SIG-M5 treated with dmso at 0.1 percent for 504 hours (cell line): ENCODE measurements at regions not wholly inside any gene's neighbourhood (a gene's known extent, or its start where the extent isn't known, plus 50 kb on each side); places are given as distances from the start of the nearest gene placed in this dataset.
"Not testable (repeated sequence)": the region's sequence is repeated elsewhere in the genome, so short reads cannot be mapped to it uniquely, and the experiment has no call there.

Source experiments
- DNase-seq: peaks from one replicate; lab custom pipeline; 2025; ENCODE audit not compliant: unreplicated experiment; lab: John Stamatoyannopoulos, UW

DNA sequence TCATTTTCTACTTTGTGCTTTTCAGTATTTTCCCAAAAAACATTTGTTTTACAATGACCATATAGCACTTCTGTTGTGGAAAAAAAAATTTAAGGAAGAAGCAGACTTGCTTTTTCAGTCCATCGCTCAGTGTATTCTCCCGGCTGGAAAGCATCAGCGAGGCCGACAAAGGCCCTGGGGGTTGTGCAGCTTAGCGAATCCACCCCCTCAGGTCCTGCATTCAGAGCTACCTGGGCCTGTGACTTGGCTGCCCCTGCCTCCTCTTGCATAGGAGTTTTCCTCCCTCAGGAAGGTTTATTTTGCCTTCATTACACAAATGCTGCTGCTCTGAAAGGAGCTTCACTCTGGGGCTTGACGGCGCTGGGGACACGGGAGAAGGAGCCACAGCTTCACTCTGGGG, 244.4 kb upstream of the MGAT5 start:
- no peak for DNase-seq

DNA sequence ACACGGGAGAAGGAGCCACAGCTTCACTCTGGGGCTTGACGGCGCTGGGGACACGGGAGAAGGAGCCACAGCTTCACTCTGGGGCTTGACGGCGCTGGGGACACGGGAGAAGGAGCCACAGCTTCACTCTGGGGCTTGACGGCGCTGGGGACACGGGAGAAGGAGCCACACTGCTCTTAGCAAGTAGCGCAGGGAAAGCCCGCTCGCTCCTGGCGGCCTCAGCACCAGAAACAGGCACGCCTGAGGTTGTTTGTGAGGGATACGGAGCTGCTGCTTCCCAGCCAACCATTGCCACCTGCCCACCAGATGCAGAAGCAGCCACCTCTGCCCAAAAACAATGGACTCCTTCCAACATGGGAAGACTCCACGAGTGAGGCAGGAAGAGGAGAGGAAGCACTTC, 244.0 kb upstream of the MGAT5 start:
- DNase-seq = not testable (repeated sequence)

DNA sequence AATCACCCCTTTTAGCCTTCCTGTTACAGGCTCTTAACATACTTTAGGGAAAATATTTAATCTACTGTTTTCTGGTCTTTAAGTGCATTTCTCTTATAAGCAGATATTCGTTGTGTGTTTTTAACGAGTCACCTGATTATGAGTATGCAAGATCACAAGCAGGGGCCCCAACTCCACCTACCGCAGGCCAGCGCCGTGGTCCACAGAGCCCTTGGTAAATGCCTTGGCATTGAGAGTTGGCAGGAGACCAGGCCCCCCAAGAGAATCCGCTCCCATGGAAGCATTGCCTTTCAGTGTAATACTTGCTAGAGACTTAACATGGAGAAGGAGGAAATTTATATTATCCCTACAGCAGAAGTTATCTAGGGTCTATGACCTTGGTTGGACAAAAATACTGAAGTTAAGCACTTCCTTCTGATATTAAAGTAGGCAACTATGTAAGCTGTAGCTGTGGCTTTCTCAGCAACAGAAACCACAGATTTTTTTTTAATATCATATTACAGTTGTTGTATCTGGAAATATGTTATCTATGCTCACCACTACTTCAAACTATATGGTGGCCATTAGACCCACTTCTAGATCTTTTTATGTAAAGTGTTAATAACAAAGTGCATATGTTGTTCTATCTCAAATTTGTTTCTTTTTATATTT, 241.8 kb upstream of the MGAT5 start:
- DNase-seq = no peak

DNA sequence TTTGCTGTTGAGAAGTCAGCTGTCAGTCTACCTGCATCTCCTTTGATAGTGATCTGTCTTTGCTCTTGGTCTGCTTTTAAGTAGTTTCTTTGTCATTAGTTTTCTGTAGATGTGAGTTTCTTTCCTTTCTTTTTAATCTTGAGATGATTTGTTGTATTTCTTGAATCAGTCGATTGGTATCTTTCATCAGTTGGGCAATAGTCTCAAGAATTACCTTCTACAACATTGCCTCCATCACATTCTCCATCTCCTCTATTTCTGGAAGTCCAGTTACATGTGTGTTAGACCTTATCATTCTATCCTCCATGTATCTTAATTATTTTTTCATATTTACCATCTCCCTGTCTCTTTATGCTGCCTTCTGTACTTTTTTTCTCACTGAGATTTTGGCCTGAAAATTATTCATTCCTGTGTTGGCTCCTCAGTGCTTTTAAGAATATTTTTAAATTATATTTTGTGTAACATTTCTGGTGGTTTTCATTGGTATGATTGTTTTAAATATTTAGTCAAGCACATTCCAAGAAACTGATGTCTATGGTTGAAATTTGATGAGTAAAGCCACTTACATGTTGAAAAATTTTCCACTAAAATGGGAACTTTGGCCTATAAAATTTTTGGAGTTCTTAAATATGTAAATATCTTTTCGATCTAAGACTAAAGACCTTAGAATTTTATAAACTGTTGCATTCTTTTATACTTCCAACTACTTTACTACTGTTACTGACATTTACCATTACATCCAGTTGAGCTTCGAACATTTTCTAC, 239.5 kb upstream of the MGAT5 start:
- no peak for DNase-seq

DNA sequence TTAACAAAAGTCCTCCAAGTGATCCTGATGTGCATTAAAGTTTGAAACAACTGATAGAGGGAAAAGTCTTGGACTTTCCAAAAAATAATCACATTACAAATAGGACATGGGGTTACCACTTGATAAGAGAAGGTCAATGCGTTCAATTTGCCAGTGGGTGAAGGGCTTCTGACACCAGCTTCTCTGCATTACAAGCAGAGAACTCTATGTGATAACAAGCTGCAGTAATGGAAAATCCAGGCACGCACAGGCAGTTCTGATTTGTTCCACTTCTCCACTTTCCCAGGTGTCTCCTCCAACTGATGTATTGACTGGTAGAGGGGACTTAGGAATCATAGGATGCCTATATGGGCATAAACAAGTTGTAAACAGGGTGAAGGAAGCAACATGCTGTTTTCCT, 234.0 kb upstream of the MGAT5 start:
- DNase-seq = no peak

DNA sequence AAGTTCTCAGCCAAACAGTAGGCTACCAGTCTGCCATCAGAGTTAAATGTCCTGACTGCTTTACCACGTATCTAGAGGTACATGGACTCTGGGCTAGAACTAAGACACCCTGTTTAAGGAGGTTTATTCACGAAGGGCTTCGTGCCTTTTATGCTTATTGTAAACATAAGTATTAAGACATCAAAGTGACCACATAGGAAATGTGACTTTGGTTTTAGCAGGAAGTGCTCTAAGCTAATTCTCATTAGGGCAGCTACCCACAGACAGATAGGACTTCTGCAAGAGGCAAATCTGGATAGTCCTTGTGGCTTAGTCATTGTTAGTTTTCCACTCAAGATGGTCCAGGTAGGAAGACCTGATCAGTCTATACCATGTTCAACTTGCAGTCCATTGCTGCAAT, 233.3 kb upstream of the MGAT5 start:
- no peak for DNase-seq

DNA sequence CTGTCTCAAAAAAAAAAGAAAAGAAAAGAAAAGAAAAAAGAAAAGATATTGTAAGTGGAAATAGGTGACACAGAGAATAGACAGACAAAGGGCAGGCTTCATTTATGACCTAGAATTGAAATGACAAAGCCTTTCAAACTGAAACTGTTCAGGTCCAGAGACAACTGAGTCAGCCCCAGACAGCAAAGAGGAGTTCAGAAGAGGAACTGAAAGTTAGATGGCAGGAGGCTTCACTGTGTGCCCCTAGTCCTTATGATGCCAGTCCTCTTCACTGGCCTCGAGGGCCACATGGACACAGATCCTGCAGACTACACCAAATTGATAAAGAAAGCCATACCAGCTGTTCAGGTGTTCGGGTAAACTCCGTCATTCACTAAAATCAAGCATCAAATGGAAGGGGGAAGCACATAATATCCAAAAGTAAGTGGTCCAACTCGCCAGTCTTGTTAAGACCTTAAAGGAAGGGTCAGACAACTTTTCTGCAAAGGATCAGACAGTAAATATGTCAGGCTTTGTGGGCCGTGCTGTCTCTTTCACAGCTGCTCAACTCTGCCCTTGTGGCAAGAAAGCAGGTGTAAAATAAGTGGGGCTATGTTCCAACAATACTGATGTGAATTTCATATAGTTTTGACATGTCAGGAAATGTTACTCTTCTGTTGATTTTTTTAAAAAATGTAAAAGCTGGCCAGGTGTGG, 231.9 kb upstream of the MGAT5 start:
- no peak for DNase-seq

DNA sequence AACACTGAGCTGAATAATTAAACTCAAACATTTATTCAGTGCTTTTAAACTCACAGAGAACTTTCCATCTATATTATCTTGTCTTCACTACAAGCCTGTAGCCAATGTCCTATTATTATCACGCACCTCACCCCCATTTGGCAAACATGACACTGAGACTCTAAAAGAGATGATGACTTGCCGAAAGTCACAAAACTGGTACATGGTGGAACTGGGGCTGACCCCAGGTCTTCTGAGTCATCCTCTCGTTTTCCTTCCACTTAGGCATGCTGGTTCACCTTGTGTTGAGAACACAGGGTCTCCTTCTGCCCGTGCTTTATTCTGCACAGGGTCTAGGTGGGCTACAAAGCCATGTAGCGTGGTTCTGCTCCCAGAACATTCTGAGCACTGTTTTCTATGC, 230.0 kb upstream of the MGAT5 start:
- no peak for DNase-seq

DNA sequence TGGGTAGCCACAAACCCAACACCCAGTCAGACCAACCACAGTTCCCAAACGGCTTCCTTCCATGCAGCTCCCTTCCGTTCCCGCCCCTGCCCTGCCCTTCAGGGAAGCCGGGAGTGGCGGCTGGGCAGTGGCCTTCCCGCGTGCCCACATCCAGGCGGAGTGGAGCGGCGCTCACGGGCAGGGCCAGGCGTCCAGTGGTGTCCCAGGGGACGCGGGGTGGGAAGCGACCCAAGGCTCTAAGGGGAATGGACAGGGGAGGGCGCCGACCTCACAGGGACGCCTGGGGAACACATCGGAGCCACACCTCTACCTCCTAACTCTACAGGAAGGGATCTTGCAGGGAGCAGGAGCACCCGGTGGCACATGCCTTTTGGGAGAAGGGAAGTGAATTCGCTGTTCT, 225.9 kb upstream of the MGAT5 start:
- DNase-seq = no peak

DNA sequence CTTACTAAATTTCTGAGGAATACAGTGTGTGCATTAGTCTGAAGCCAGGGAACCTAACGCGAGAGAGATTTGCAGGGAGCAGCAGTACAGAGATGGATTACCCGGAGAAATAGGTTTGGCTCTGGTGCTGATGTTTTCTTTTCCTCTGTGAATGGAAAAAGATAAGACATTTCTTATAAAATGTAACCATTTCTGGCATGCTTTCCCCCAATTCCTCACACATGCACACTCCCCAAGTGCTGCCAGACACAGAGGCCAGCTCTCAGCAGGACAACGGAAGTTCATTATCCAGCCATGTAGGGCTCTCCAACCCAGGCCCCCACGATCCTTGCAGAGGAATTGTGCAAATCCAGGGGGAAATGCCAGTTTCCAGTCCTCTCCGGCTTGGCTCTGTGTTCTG, 224.5 kb upstream of the MGAT5 start:
- DNase-seq = no peak

DNA sequence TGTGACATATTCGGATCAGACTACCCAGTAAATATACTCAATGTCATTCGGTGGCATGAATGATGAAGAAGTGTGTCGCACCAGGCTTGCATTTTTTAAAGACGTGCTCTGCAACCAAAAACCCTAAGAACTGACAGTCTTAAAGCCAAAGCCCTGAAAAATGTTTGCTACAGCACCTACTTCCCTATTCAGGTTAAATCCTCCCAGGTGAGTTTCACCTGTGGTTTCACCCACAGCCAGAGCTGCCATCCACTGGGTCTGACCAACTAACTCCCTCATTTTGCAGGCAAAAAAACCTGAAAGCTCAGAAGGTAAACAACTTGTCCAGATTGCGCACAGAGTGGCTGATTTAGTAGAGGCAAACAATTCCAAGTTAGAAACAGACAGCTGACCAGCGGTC, 222.3 kb upstream of the MGAT5 start:
- DNase-seq = no peak

DNA sequence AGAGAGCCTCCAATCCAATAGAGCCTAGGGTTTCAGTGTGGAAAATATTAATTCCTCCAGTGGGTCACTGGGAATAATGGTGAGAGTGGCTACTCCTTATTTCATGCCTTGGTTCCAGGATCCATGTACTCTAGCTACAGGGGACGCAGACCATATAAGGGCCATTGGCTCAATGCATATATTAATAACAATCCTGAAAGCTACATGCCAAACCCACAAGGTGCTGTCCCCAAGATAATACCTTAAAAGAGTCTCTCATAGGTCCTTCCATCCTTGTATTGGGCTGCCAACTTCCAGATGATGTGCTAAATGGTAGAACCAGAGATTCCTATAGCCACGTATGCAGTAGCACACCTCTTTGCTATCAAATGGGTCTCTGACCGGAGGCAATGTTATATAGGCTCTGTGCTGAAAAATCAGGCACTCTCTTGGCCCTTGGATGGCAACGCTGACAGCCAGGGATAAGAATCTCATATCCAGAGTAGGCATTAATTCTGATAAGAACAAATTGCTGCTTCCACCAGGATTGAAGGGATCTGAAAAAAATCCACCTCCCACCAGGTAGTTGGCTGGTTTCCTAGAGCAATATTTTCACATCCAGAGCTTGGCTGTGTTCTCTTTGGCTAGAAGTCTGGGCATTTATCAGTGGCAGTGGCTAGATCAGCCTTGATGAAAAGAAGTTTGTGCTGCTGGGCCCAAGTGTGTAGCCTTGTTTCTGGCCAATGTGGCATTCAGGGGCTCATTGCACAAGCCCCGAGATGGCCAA, 218.1 kb upstream of the MGAT5 start:
- DNase-seq = no peak

DNA sequence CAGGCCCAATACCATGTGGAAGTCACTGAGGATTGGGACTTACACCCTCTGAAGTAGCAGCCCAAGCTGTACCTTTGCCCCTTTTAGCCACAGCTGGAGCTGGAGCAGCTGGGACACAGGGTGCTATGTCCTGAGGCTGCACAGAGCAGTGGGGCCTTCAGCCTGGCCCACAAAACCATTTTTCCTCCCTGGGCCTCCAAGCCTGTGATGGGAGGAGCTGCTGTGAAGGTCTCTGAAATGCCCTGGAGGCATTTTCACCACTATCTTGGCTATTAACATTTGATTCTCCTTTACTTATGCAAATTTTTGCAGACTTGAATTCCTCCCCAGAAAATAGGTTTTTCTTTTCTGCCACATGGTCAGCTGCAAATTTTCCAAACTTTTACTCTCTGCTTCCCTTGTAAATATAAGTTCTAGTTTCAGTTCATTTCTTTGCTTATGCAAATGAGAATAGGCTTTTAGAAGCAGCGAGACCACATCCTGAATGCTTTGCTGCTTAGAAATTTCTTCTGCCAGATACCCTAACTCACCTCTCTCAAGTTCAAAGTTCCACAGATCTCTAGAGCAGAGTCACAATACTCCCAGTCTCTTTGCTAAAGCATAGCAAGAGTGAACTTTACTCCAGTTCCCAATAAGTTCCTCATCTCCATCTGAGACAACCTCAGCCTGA, 213.8 kb upstream of the MGAT5 start:
- no peak for DNase-seq

DNA sequence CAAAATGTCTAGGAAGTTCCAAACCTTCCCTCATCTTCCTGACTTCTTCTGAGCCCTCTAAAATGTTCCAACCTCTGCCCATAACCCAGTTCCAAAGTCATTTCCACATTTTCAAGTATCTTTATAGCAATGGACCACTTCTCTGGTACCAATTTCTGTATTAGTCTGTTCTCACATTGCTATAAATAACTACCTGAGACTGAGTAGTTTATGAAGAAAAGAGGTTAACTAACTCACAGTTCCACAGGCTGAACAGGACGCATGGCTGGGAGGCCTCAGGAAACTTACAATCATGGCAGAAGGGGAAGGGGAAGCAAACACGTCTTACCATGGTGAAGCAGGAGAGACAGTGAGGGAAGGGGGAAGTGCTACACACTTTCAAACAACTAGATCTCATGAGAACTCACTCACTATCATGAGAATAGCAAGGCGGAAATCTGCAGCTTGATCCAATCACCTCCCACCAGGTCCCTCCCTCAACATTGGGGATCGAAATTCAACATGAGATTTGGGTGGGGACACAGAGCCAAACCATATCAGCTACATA, 213.2 kb upstream of the MGAT5 start:
- DNase-seq = not testable (repeated sequence)

DNA sequence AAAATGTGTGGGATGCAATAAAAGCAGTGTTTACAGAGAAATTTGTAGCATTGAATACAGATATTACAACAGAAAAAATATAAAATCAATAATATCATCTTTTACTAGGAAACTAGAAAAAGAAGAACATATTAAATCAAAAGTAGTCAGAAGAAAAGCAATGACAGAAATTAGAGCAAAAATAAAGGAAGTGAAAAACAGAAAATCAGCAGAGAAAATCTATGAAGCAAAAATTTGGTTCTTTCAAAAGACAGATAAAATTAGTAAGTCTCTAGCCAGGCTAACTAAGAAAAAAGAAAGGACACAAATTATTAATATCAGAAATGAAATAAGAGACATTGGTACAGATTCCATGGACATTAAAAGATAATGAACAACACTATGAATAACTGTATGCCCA, 212.0 kb upstream of the MGAT5 start:
- DNase-seq = no peak

DNA sequence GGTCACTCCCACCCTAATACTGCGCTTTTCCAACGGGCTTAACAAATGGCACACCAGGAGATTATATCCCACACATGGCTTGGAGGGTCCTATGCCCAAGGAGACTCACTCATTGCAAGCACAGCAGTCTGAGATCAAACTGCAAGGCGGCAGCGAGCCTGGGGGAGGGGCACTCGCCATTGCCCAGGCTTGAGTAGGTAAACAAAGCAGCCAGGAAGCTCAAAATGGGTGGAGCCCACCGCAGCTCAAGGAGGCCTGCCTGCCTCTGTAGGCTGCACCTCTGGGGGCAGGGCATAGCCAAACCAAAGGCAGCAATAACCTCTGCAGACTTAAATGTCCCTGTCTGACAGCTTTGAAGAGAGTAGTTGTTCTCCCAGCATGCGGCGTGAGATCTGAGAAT, 210.8 kb upstream of the MGAT5 start:
- DNase-seq = not testable (repeated sequence)

DNA sequence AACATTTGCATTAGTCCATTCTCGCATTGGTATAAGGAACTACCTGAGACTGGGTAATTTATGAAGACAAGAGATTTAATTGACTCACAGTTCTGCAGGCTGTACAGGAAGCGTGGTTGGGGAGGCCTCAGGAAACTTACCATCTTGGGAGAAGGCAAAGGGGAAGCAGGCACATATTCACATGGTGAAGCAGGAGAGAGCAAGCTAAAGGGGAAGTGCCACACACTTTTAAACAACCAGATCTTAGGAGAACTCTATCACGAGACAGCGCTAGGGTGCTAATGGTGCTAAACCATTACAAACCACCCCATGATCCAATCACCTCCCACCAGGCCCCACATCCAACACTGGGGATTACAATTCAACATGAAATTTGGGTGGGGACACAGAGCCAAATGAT, 201.7 kb upstream of the MGAT5 start:
- DNase-seq = no peak

DNA sequence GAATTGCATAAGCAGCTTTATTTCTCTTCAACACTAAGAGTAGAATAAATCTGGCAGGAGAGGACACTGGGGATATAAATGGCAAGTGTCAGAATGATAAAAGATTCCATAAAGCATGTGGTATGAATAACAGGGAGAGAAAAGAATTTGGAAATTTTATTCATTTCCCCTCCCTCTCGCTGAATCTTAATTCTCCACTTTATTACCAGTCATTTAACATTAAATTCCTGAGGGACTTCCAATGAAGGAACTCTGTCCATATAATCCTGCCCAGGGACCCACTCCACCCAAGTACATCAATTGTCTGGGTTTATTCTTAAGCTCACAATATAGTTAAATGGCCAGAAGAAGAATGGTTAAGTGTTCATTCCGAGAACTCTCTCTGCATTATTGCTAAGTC, 197.7 kb upstream of the MGAT5 start:
- DNase-seq = no peak

DNA sequence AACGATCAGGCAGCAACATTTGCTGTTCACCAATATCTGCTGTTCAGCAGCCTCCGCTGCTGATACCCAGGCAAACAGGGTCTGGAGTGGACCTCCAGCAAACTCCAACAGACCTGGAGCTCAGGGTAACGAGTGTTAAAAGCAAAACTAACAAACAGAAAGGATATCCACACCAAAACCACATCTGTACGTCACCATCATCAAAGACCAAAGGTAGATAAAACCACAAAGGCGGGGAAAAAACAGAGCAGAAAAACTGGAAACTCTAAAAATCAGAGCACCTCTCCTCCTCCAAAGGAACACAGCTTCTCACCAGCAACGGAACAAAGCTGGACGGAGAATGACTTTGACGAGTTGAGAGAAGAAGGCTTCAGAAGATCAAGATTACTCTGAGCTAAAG, 192.8 kb upstream of the MGAT5 start:
- not testable (repeated sequence) for DNase-seq

DNA sequence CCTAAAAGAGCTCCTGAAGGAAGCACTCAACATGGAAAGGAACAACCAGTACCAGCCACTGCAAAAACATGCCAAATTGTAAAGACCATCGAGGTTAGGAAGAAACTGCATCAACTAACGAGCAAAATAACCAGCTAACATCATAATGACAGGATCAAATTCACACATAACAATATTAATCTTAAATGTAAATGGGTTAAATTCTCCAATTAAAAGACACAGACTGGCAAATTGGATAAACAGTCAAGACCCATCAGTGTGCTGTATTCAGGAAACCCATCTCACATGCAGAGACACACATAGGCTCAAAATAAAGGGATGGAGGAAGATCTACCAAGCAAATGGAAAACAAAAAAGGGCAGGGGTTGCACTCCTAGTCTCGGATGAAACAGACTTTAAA, 191.6 kb upstream of the MGAT5 start:
- not testable (repeated sequence) for DNase-seq

DNA sequence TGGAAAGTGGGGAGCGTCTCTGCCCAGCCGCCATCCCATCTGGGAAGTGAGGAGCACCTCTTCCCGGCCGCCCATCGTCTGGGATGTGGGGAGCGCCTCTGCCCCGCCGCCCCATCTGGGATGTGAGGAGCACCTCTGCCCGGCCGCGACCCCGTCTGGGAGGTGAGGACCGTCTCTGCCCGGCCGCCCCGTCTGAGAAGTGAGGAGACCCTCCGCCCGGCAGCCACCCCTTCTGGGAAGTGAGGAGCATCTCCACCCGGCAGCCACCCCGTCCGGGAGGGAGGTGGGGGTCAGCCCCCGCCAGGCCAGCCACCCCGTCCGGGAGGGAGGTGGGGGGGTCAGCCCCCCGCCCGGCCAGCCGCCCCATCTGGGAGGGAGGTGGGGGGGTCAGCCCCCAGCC, 190.0 kb upstream of the MGAT5 start:
- not testable (repeated sequence) for DNase-seq
